ENCODE measurements at regions not wholly inside any gene's neighbourhood (a gene's known extent, or its start where the extent isn't known, plus 50 kb on each side); places are given as distances from the start of the nearest gene placed in this dataset.
"Not testable (repeated sequence)": the region's sequence is repeated elsewhere in the genome, so short reads cannot be mapped to it uniquely, and the experiment has no call there.

GRCh38 chr20:40019510-40019909 lies 669.5 kb downstream of the MAFB start:
- DNase-seq, result no peak

- DNase-seq, result no peak
Measured at GRCh38 chr20:40017765-40018164, 671.3 kb downstream of the MAFB start.

- no peak for DNase-seq
Measured at GRCh38 chr20:40016890-40017289, 672.1 kb downstream of the MAFB start.

- DNase-seq, result no peak
Measured at GRCh38 chr20:40016392-40016791, 672.6 kb downstream of the MAFB start.

GRCh38 chr20:40012026-40012425 lies 677.0 kb downstream of the MAFB start:
- not testable (repeated sequence) for DNase-seq

GRCh38 chr20:40010483-40010882 lies 678.6 kb downstream of the MAFB start:
- DNase-seq, result no peak

- no peak for DNase-seq
Measured at GRCh38 chr20:40009542-40009941, 679.5 kb downstream of the MAFB start.

- no peak for DNase-seq
Measured at GRCh38 chr20:40008177-40008576, 680.9 kb downstream of the MAFB start.

GRCh38 chr20:40006168-40006860 lies 682.7 kb downstream of the MAFB start:
- no peak for DNase-seq

GRCh38 chr20:40004092-40004491 lies 684.9 kb downstream of the MAFB start:
- DNase-seq, result not testable (repeated sequence)

- DNase-seq, result no peak
Measured at GRCh38 chr20:39993742-39994141, 695.3 kb downstream of the MAFB start.

- DNase-seq, result no peak
Measured at GRCh38 chr20:39990692-39991091, 698.3 kb downstream of the MAFB start.

GRCh38 chr20:39988991-39989390 lies 700.0 kb downstream of the MAFB start:
- DNase-seq, result no peak

GRCh38 chr20:39986173-39986904 lies 702.7 kb downstream of the MAFB start:
- DNase-seq, result no peak

GRCh38 chr20:39985271-39985827 lies 703.7 kb downstream of the MAFB start:
- DNase-seq, result no peak

GRCh38 chr20:39983655-39984054 lies 705.4 kb downstream of the MAFB start:
- no peak for DNase-seq

- DNase-seq, result no peak
Measured at GRCh38 chr20:39983183-39983582, 705.9 kb downstream of the MAFB start.

GRCh38 chr20:39974966-39975501 lies 714.0 kb downstream of the MAFB start:
- no peak for DNase-seq

- DNase-seq, result no peak
Measured at GRCh38 chr20:39968495-39968894, 720.5 kb downstream of the MAFB start.

GRCh38 chr20:39967806-39968205 lies 721.2 kb downstream of the MAFB start:
- DNase-seq, result no peak

GRCh38 chr20:39961637-39962244 lies 727.3 kb downstream of the MAFB start:
- no peak for DNase-seq

GRCh38 chr20:39960522-39961428 lies 728.3 kb downstream of the MAFB start:
- no peak for DNase-seq
